Mucosa of descending colon (tissue), 3 donors: ENCODE measurements at regions not wholly inside any gene's neighbourhood (a gene's known extent, or its start where the extent isn't known, plus 50 kb on each side); places are given as distances from the start of the nearest gene placed in this dataset.
A peak's percentile ranks its signal among the peaks of the same experiment; 100 is the strongest.
"Not testable (repeated sequence)": the region's sequence is repeated elsewhere in the genome, so short reads cannot be mapped to it uniquely, and the experiment has no call there.

Experiments
- ATAC-seq: fragments of 200-7000 bp; cut with Tn5 transposase; one replicate; pipeline ENCODE4 v1.9.1; 2020; ENCODE audit warnings: mild to moderate bottlenecking, moderate library complexity
- DNase-seq, 3 donors: peaks; one replicate each; pipeline ENCODE4 v3.0.0-alpha.2; 2020
- H3K36me3 ChIP-seq: fragments of 200-600 bp; one replicate; pipeline ENCODE4 v1.8.0; 2021; ENCODE audit warnings: low read depth, mild to moderate bottlenecking
- H3K4me1 ChIP-seq: fragments of 200-600 bp; one replicate; pipeline ENCODE4 v1.8.0; 2021; ENCODE audit warnings: low read depth, mild to moderate bottlenecking
- H3K4me3 ChIP-seq: fragments of 200-600 bp; one replicate; pipeline ENCODE4 v1.8.0; 2021; ENCODE audit warnings: mild to moderate bottlenecking
- H3K9me3 ChIP-seq: fragments of 200-600 bp; one replicate; pipeline ENCODE4 v1.8.0; 2021; ENCODE audit warnings: mild to moderate bottlenecking
- intact Hi-C, 2 donors: fragments of 100-400 bp; cut with DNase I in 1 of 2; cut with micrococcal nuclease in 1 of 2; formaldehyde crosslinking; loops; one replicate each; pipeline versions ENCODE4 v1.11.0 to v1.11.1; 2022; cut with DNase I, micrococcal nuclease
- TF ChIP-seq, protein P1 (sequence below): fragments of 200-600 bp; IDR thresholded peaks from one replicate; pipeline ENCODE4 v1.8.0; 2022; ENCODE audit warnings: antibody characterized with exemption, mild to moderate bottlenecking
- donor health status: DM: no; HTN: no; CAD: no; lungs with moderate emphysema.
- donor health status: DM: no; HTN: no; CAD: no.
- donor health status: DM: no; HTN: yes; CAD: no.

- ATAC-seq, H3K4me1 ChIP-seq, H3K9me3 ChIP-seq, DNase-seq, intact Hi-C loops, H3K36me3 ChIP-seq, H3K4me3 ChIP-seq: not testable (repeated sequence)
These were observed 81.1 kb upstream of the VKORC1L1 start for GRCh38 chr7:65791788-65792187.

GRCh38 chr7:65792726-65793125 is 80.1 kb upstream of the VKORC1L1 start:
- ATAC-seq, H3K9me3 ChIP-seq, intact Hi-C loops, DNase-seq, H3K36me3 ChIP-seq, H3K4me1 ChIP-seq, H3K4me3 ChIP-seq: not testable (repeated sequence)

GRCh38 chr7:65794671-65795391 is 78.0 kb upstream of the VKORC1L1 start:
- H3K9me3 ChIP-seq, DNase-seq, H3K4me3 ChIP-seq, intact Hi-C loops, H3K36me3 ChIP-seq, H3K4me1 ChIP-seq, ATAC-seq: not testable (repeated sequence)

DNA sequence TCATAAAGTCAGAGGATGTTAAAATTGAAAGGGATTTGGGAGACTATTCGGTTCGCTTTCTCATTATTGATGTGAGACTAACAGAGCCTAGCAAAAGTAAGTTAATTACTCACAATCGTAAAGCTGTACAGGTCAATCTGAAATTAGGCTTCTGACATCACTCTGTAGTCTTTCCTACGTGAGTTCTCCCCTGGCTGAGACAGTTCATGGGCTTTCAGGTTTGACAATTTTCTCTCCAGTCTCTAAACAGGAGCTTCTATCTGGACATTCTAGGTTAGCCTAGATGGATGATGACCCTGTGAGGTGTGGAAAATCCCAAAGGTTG is 77.5 kb upstream of the VKORC1L1 start:
- DNase-seq, intact Hi-C loops, H3K4me1 ChIP-seq, H3K4me3 ChIP-seq, ATAC-seq, H3K36me3 ChIP-seq, H3K9me3 ChIP-seq: not testable (repeated sequence)

GRCh38 chr7:65796205-65796604 is 76.7 kb upstream of the VKORC1L1 start:
- Histone ChIP-seq H3K4me3 (no peak overlapping the region), H3K36me3 (no peaks in the 10 kb centered on the region), H3K9me3 (no peaks in the 10 kb centered on the region), H3K4me1 (no peaks in the 10 kb centered on the region)
- intact Hi-C loops, result no loop called here
- TF ChIP-seq, protein P1, sequence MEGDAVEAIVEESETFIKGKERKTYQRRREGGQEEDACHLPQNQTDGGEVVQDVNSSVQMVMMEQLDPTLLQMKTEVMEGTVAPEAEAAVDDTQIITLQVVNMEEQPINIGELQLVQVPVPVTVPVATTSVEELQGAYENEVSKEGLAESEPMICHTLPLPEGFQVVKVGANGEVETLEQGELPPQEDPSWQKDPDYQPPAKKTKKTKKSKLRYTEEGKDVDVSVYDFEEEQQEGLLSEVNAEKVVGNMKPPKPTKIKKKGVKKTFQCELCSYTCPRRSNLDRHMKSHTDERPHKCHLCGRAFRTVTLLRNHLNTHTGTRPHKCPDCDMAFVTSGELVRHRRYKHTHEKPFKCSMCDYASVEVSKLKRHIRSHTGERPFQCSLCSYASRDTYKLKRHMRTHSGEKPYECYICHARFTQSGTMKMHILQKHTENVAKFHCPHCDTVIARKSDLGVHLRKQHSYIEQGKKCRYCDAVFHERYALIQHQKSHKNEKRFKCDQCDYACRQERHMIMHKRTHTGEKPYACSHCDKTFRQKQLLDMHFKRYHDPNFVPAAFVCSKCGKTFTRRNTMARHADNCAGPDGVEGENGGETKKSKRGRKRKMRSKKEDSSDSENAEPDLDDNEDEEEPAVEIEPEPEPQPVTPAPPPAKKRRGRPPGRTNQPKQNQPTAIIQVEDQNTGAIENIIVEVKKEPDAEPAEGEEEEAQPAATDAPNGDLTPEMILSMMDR, result no peak
- no peak for ATAC-seq
- DNase-seq, result no peak

DNA sequence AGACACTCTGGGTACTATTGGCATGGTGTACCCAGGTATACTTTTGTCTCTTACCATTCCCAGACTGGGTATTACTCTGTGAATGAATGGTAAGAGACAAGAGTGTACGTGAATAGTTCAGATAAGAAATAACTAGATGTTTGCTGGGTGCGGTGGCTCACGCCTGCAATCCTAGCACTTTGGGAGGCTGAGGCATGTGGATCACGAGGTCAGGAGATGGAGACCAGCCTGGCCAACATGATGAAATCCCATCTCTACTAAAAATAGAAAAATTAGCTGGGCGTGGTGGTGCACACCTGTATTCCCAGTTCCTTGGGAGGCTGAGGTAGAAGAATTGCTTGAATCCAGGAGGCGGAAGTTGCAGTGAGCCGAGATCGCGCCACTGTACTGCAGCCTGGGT is 75.8 kb upstream of the VKORC1L1 start:
- intact Hi-C loops, DNase-seq, H3K36me3 ChIP-seq, H3K4me3 ChIP-seq, H3K4me1 ChIP-seq, H3K9me3 ChIP-seq, ATAC-seq: not testable (repeated sequence)

- H3K4me3 ChIP-seq, intact Hi-C loops, H3K36me3 ChIP-seq, DNase-seq, H3K4me1 ChIP-seq, ATAC-seq, H3K9me3 ChIP-seq: not testable (repeated sequence)
These were observed 75.3 kb upstream of the VKORC1L1 start for GRCh38 chr7:65797566-65797965.

- Histone ChIP-seq H3K4me3 (no peak overlapping the region), H3K36me3 (no peaks in the 10 kb centered on the region), H3K4me1 (no peaks in the 10 kb centered on the region), H3K9me3 (no peaks in the 10 kb centered on the region)
- intact Hi-C loops, result no loop called here
- DNase-seq (no peak), ATAC-seq (peak; percentile 47)
- TF ChIP-seq, protein P1, result no peak
These were observed 74.5 kb upstream of the VKORC1L1 start for GRCh38 chr7:65798111-65799075.

DNA sequence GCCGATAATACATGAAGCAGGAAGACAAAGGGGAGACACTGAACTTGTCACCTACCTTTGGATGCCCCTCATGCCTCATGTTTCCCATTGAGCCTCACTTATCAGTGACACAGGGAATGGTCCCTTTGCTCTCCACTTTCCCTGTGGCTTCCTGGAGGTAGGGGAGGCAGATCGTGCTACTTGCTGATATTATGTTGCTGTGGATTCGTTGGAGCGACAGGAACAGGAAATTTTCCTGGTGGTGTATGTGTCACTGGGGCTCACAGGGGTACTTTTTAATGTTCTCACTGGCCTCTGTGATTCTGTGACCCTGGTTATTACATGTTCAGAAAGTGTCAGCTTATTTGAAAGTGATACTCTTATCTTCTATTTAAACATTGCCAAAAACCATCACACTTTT is 72.7 kb upstream of the VKORC1L1 start:
- H3K9me3 ChIP-seq, intact Hi-C loops, H3K36me3 ChIP-seq, ATAC-seq, H3K4me1 ChIP-seq, DNase-seq, H3K4me3 ChIP-seq: not testable (repeated sequence)
